HuH-7 (cell line): ENCODE measurements at regions not wholly inside any gene's neighbourhood (a gene's known extent, or its start where the extent isn't known, plus 50 kb on each side); places are given as distances from the start of the nearest gene placed in this dataset.

Experiments
- DNase-seq: peaks from one replicate; pipeline ENCODE4 v3.0.0; 2011; ENCODE audit warnings: low spot score

DNA sequence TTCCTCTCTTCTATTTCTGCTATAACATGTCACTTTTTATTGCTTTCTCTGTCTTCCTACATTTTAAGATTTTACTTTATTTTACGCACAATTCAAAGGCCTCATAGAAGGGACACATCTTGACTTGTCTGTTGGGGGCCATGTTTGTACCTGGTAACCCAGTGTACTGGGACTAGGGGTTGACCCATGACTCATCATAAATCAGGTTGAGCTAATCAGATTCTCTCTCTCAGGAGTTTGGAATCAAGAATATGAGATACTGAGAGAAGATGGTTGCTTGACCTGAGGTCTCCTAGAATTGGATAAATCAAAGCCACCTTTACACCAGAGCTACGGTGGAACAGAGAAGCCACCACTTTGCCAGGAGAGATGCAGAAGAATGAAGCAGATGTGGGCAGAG is 153.0 kb downstream of the UXS1 start:
- no peak for DNase-seq

DNA sequence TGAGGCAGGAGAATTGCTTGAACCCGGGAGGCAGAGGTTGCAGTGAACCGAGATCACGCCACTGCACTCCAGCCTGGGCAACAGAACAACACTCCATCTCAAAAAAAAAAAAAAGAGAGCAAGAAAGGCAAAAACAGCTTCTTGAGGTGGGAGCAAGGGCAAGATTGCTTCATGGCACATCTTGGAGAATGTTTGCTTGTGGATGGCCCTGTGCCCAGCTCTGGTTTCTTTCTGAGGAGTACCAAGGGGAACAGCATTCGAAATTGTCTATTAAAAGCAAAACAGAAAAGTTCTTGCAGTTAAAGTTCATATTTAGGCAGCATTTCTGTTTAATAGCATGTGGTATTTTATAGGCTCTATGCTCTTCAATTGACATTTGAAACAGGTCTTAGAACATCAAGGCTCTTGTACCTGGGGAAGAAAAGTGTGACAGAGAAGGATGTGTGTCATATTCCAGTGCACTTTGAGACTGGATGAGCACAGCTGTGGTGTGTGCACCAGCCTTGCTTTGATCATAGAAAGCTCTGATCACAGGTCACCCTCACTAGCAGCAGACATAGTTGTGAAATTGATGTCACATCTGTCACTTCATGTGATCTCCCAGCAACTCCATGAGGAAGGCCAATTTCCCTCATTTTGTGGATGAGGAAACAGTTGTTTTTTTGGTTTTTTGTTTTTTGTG is 154.3 kb downstream of the UXS1 start:
- no peak for DNase-seq

DNA sequence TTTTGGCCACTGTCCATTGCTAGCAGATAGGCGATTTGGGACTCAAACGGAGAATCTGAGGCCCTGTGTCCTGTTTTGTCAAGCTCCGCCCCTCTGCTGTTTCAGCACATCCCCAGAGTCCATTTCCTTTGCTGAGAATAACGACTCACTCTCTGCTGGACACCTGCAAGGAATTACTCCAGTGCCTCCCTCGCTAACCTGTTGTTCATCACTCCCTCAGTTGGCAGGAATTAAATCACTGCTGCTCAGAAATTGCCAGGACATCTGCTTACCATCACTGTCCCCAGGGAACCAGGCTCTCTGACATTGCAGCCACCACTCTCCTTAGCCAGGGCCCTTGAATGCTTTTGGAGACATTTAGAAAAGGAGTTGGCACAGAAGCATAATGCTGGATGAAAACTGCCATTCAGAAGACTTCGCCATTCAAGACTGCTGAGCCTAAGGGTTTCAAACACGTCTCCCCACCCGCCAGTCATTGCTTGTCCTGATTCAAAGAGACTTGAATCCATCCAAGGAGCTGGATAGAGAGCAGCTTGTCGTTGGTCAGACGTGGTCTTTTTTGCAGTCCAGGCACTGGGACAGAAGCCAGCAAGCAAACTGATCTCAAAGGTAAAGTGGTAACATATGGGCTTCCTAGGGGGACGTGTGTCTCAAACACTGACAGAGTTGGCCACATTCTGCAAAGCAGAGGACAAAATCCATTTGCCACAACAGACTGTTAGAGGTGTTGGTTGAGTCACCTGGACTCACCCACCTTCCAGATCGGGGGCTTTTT is 155.3 kb downstream of the UXS1 start:
- DNase-seq: no peak

DNA sequence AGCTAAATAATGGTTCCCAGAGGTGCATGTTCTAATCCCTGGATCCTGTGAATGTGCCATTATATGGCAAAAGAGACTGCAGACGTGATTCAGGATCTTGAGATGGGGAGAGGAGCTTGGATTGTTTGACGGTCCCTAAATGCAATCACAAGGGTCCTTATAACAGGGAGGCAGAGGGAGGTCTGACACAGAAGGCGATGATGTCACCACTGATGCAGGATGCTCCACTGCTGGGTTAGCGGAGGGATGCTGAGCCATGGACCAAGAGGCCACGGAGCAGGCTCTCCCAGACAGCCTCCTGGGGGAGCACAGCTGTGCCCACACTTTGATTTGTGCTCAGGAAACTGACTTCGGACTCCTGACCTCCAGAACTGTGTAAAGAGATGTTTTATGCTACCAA is 156.2 kb downstream of the UXS1 start:
- DNase-seq: no peak

DNA sequence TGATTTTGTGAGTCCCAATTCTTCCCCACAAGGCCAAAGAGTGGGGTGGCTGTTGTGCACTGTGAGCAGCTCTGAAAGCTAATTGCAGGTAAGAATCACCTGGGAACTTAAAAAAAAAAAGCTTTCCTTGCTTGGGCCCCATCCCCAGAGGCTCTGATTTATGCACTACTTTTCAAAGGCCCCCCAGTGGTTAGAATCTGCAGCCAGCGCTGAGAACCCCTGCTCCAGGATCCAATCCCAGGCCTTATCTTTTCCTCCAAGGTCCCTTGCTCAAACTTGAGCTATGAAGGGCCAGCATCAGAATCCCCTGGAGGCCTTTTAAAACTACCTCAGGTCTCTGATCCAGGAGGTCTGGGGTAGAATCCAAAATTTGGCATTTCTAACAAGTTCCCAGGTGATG is 156.8 kb downstream of the UXS1 start:
- no peak for DNase-seq

DNA sequence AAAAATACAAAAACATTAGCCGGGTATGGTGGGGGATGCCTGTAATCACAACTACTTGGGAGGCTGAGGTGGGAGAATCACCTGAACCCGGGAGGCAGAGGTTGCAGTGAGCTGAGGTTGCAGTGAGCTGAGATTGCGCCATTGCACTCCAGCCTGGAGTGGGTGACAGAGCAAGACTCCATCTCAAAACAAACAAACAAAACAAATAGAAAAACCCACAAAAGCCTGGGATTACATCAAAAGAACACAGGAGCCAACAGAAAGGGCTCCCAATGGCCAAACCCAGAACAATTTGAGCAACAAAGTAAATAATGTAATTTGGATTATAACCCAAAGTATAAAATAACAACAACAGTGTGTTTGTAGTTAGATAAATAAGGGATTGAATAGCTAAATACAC is 159.8 kb downstream of the UXS1 start:
- DNase-seq: no peak

DNA sequence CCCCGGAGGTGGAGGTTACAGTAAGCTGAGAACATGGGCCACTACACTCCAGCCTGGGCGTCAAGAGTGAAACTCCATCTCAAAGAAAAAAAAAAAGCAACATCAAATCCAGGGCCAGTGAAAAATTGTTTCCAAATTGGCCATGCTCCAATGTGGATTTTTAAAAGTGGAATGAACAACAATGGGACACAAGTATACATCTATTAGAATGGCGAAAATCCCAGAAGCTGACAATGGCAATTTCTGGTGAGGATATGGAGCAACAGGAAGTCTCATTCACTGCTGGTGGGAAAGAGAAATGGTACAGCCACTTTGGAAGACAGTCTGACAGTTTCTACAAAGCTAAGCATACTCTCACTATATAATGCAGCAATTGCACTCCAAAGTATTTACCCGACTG is 161.4 kb downstream of the UXS1 start:
- DNase-seq: no peak

DNA sequence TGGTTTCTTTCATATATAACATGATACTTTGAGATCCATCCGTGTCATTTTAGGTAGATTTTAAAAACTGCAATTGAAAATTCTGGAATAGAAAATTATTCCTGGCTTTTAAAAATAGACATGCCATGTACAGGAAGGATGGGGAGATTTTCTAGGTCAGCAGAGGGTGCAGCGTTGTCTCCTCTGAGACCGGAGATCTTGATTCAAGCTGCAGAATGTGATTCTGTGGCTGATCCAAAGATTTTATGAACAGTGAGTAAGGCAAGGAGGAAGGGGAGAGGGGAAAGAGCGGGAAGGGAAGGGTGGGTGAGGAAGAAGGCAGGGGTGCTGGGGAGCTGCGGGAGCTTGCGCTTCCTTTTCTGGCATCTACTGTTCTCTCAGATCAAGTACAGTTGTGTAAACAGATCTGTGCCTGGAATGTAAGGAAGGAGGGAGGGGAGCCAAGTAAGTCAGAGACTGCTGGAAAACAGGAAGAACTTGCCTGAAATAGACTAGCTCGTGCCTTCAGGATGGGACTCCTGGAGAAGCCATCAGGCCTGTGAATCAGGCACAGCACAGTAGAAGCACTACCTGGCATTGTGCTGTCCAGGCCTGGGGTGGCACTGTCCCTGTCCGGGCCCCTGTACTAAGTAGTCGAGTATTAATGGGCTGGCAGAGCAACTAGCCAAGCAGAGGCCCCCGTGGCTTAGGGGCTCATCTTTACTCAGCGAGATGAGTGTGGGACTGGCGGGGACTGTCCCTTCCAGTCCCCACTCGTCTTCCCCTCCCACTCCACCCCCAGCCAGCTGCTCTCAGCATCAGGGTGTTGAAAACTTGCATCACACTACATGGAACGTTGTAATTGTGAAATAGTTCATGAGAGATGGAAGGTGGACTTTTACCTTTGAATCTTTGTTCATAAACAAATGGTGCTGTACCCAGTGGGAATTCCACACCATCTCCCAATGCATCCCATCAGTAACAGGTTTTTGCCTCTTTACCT is 163.5 kb downstream of the UXS1 start:
- peak; percentile 62 for DNase-seq

DNA sequence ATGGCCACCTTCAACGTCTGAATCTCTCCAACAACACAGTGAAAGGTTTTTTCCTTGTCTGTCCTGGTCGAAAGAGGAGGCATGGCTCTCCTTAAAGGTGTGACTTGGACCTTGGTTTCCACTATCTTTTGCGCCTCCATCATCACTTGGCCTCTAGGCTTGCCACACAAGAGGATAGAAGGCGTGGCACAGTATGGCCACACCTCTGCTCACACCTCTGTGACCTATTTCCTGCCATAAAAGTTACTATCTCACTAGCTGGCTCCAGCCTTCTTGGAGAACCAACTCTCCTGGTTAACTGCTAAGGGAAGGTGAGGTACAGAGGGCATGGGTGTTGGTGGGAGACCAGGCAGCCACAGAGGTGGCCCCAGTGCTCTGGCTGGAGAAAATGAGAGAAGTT is 165.9 kb downstream of the UXS1 start:
- DNase-seq: no peak

DNA sequence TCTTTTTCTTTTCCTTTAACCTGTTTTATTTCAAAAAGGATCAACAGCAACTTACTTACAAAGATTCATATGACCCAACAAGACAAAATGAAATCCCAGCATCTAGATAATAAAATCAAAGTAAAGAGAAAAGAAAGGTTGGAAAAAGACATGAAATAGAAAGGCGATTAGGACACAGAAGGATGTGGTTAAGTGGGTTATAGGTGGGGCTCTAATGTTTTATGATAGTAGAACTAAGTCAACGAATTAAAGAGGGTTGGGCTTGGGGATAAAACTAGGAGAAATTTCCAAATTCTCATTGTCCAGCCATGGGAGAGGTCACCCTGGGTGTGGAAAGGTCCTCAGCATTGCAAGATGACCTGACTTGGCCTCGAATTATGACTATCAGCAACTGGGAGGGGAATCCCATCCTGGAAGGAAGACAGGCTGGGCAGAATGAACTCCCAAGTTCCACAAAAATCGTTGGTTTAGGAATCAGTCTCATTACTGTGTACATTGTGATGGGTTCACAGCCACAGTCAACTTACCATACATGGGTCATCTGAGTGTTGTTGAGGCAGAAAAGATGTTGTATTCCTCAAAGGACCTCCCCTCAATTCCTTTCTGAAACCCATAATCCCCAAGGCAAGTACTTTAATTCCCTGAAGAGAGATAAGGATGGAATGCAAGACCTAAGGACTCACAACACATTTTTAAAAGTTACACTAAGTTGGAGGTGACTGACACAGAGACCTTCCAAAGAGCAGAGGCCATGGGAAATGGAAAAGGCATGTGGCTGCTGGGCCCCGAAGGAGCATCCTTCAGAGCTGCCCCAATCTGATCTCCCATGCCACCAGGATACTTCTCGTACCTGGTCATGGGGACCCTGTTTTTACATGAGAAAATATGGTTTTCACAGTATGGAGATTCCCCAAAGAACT is 167.6 kb downstream of the UXS1 start:
- no peak for DNase-seq

DNA sequence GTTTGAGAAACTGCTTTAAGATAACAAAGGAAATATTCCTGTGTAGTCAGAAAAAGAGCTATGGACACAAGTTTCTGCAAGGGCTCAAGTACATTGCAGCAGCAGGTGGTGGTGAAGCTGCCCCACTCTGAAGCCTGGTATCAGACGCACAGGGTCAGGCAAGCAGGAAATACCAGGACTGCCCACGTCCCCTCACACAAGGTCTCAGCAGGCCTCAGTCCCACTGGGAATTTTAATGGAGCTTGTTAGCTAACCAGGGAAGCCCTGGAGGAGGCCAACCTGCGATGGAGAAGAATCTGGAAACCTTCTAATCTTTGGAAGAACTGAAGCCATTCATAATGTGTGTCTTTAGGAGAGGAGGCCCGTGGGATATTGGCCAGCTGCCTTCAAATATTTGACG is 168.3 kb downstream of the UXS1 start:
- no peak for DNase-seq

DNA sequence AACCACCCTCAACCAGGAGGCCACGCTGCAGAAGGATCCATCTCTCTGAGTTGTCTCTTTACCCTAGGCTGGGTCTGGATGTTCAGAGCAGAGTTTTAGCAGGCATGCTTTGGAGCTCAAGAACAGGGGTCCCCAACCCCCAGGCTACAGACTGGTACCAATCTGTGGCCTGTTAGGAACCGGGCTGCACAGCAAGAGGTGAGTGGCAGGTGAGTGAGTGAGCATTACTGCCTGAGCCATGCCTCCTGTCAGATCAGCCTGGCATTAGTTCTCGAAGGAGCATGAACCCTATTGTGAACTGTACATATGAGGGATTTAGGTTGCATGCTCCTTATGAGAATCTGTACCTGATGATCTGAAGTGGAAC is 172.5 kb downstream of the UXS1 start:
- DNase-seq: no peak

DNA sequence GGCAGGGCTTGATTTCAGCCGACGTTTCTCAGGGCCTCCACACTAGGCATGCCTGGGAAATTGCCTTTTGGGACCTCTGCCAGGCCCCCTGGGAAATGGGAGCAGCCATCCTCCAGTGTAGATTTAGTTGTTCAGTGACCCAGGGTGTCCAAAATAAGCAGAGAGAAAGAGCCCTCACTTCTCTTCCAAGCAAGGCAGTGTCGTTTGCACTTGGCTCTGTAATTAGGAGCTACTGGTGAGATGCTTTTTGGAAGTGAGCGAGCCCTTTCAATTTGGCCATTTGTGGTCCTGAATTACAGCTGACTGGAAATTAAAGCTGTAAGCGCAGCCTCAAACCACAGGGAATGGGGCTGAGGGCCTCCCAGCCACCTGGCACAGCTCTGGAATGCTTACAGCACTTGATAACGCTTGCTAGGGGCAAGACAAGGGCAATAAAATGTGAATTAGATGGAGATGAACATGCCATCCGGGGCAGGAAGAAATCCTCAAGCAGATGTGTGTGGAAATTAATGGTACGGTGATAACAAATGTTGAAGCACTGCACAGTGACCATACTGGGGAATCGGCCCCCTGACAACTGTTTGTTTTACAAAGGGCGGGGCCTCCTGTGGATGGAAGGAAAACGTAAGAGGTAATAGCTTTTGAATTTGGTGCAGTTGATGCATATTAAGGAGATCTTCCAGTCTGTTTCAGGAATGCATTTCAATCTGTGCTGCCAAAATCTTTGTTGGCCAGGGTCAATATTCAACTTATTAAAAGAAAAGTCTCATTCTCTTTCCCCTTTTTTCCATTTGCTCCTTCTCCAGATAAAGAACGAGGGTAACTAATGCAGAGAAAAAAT is 173.1 kb downstream of the UXS1 start:
- no peak for DNase-seq

DNA sequence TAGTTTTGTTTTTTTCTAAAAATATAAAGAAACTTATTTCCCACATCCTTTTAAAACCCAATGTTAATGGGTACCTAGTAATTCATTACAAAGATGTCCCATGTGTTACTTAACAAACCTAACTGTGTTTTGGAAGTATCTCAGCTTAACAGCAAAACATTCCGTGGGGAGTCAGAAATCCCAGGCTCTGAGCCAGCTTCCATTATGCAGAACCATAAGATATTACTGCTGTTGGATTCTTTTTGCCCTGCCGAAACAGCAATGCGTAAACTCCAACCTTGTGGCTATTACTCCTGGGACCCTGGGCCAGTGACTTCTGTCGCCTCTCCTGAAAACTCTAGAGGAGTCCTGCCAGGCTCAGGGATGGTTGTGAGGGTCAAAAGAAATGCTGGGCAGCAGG is 174.1 kb downstream of the UXS1 start:
- no peak for DNase-seq

DNA sequence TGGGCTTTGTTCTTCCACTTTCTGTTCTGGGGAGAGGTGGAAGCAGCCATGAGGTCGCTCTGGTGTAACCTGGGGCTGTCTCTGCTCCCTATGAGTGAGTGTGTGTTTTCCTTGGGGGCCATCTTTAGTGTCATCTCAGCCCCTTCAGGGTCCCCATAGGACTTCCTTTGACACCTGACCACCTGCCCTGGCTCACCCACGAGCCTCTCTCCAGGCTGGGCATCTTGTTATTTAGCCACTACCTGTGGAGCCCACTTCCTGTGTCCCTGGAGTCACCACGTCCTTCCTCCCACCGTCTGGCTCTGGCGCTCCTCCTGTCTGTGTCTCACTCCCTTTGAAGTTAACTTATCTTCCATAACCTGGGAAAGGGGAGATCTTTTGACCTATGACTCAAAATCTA is 176.0 kb downstream of the UXS1 start:
- DNase-seq: no peak

DNA sequence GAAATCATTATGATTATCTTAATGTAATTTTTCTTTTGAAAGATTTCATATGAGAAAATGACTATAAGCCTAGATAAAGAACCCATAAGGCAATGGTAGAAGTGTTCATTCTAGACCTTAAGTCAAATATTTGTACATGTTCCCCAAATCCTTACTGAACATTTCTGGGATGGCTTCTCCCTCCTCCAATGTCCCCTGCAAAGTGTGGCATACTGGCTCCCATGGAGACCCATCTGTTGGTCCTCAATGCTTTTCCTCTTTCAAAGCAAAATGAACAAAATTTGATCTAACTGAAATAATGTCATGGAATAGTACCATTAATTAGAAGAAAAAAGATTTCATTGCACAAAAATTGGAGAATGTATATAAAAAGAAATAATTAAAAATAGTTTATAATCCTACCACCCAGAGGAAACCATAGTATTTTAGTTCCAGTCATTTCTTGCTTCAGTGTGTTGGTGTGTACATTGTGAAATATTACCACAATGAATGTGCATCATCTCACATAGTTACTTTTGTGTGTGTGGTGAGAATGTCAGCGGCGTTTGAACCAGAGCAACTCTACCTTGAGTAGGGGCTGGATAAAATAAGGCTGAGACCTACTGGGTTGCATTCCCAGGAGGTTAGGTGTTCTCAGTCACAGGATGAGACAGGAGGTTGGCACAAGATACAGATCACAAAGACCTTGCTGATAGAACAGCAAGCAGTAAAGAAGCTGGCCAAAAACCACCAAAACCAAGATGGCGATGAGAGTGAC is 181.3 kb downstream of the UXS1 start:
- no peak for DNase-seq

DNA sequence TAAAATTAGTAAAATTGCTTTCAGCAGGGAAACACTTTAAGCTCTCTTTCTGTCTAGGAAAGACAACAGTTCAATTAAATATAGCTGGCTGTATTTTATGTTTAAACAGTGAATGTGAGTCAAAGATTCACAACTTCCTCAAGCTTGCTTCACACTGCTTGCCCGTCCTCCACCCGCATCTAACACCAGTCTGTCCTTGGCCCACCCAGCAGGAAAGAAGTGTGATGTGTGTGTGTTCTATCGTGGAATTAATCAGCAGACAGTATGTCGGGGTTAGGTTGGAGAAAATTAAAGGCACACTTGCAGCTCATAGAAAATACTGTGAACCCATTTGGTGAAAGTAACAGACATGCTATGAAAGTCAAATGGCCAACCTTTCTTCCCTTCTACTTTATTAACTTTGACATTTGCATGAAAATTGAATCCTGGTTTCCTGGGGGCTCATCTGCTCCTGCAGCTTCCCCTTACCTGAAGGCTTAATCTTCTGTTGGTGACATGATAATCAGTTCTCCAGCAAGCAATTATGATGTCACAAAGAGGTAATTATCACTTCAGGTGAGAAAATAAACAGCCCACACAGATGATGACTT is 182.0 kb downstream of the UXS1 start:
- no peak for DNase-seq

DNA sequence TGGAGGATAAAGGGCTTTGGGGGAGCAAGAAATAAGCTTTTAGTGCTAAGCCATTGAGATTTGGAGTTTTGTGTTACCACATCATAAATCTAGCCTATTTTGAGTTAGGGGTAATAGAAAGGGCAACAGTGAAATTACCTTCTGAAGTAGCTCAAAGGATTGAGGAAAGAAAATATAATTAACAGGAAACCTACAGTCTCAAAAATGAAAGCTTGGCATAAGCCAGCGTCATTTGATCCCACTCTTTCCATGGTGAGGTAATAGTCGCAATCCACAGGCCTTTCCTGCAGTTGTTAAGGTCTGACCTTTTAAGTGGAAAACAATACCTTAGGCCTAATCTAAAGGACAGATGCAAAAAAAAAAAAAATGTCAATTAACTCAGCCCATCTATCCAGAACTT is 182.7 kb downstream of the UXS1 start:
- DNase-seq: no peak

DNA sequence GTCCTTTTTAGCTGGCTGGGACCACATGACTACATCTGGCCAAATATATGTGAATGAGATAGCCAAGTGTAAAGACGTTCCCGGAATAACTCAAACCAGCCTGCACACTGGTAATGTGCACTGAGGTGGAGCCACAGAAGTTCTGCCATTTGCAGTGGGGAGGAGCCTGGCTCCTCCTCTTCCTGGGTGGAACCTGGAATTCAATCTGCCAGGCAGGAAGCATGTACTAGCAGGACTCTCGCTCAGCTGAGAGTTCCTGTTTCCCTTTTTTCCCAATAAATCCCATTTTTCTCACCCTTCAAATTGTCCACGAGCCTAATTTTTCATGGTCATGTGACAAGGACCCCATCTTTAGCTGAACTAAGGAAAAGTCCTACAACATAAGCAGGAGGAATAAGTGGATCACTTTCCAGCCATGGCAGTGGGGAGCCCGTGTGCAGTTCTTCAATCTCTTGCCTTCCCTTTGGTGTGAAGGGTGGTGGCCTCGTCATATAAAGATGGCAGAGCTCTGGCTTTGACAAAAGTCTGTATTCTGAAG is 183.2 kb downstream of the UXS1 start:
- no peak for DNase-seq
